Thyroid gland (tissue), 4 donors: ENCODE measurements at regions not wholly inside any gene's neighbourhood (a gene's known extent, or its start where the extent isn't known, plus 50 kb on each side); places are given as distances from the start of the nearest gene placed in this dataset.

ENCODE experiments used
- POLR2A ChIP-seq, 2 donors: fragments of 450-650 bp; IDR thresholded peaks; one replicate each; pipeline ENCODE4 v1.6.1; 2017; ENCODE audit warnings: antibody characterized with exemption in 2 of 2, mild to moderate bottlenecking in 2 of 2, moderate library complexity in 1 of 2
- TF ChIP-seq, protein P1 (sequence below), 6 experiments: fragments of 200-600 bp in 3 of 6; fragments of 450-650 bp in 3 of 6; sonication (generic) in 3 of 6; IDR thresholded peaks; one replicate each; pipeline ENCODE4 v1.5.1; 2016 to 2019; ENCODE audit warnings: antibody characterized with exemption in 6 of 6, mild to moderate bottlenecking in 2 of 6, inconsistent platforms in 1 of 6, moderate library complexity in 1 of 6

DNA sequence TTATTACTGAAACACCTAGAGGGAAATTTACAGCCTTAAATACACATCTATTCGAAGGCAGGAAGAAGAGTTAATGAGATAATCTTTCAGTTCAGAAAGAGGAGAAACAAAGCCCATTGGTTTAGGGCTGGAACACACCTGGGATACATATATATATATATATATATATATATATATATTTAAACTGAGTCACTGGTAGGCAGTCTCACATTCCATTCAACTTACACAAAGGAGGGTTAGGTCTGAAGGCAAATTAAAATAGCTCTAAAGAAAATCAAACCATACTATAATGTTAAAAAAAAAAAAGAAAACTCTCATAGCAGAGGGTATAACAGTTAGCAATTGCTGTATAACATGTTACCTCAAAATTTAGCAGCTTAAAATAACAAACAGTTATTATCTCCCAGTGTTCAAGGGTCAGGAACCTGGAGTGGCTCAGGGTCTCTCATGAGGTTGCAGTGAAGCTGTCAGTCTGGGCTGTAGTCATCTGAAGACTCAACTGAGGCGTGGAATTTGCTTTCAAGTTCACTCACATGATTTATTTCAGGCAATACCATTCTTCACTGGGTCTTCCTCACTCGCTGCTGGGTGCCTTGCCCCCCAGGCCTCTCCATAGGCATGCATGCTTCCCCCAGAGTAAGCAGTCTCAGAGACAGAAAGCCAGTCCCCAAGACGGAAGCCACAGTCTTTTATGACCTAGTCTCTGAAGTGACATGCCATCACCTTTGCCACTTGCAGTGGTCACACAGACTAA, 332.8 kb downstream of the NSG2 start:
- TF ChIP-seq, protein P1, sequence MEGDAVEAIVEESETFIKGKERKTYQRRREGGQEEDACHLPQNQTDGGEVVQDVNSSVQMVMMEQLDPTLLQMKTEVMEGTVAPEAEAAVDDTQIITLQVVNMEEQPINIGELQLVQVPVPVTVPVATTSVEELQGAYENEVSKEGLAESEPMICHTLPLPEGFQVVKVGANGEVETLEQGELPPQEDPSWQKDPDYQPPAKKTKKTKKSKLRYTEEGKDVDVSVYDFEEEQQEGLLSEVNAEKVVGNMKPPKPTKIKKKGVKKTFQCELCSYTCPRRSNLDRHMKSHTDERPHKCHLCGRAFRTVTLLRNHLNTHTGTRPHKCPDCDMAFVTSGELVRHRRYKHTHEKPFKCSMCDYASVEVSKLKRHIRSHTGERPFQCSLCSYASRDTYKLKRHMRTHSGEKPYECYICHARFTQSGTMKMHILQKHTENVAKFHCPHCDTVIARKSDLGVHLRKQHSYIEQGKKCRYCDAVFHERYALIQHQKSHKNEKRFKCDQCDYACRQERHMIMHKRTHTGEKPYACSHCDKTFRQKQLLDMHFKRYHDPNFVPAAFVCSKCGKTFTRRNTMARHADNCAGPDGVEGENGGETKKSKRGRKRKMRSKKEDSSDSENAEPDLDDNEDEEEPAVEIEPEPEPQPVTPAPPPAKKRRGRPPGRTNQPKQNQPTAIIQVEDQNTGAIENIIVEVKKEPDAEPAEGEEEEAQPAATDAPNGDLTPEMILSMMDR (IDR thresholded peaks at IDR 0.05) = no peak
- no peak for TF ChIP-seq POLR2A (IDR thresholded peaks at IDR 0.05)
